ENCODE measurements at regions not wholly inside any gene's neighbourhood (a gene's known extent, or its start where the extent isn't known, plus 50 kb on each side); places are given as distances from the start of the nearest gene placed in this dataset.

- DNase-seq (ENCODE audit: low spot score) (no peak), ATAC-seq (no peak)
- no peaks in the 10 kb centered on the region for H3K27me3 Mint-ChIP-seq (ENCODE audit: low read depth)
- no peaks in the 10 kb centered on the region for H3K36me3 Mint-ChIP-seq
- H3K27ac Mint-ChIP-seq = no peak overlapping the region
- peaks cover 4% of the 10 kb centered on the region; the same call in 1 of the 2 replicates for H3K9me3 Mint-ChIP-seq
- POLR2A ChIA-PET = no interaction called here
- H3K4me1 Mint-ChIP-seq = 0 out of 2 replicates have a peak, but pooled peaks cover 2% of the 10 kb centered on the region
- CTCF ChIA-PET = no interaction called here
- TF ChIP-seq TP53 (CRISPR knock-in tag; IDR thresholded peaks at IDR 0.05) (no peak), ZNF396 (CRISPR knock-in tag; IDR thresholded peaks at IDR 0.05; ENCODE audit: borderline replicate concordance) (no peak), ARID4B (CRISPR knock-in tag; IDR thresholded peaks at IDR 0.05; ENCODE audit: borderline replicate concordance) (no peak), PREB (CRISPR knock-in tag; IDR thresholded peaks at IDR 0.05; ENCODE audit: borderline replicate concordance) (no peak), SOX15 (CRISPR knock-in tag; IDR thresholded peaks at IDR 0.05) (no peak), ZNF671 (CRISPR knock-in tag; IDR thresholded peaks at IDR 0.05) (no peak), IRF2 (CRISPR knock-in tag; IDR thresholded peaks at IDR 0.05; ENCODE audit: borderline replicate concordance, low read depth) (no peak), NR3C1 (CRISPR knock-in tag; conservative IDR thresholded peaks at IDR 0.05; ENCODE audit: low read depth) (no peak), ZNF219 (CRISPR knock-in tag; IDR thresholded peaks at IDR 0.05; ENCODE audit: borderline replicate concordance) (no peak), PRRX2 (CRISPR knock-in tag; IDR thresholded peaks at IDR 0.05) (no peak), FOXP1 (CRISPR knock-in tag; IDR thresholded peaks at IDR 0.05; ENCODE audit: borderline replicate concordance) (no peak), NFATC4 (CRISPR knock-in tag; IDR thresholded peaks at IDR 0.05) (no peak)
- H3K4me3 Mint-ChIP-seq = no peak overlapping the region
Measured at GRCh38 chr18:67367540-67367939, 149.0 kb downstream of the DSEL start.

GRCh38 chr18:67363694-67364093, 152.8 kb downstream of the DSEL start:
- Mint-ChIP-seq H3K27me3 (ENCODE audit: low read depth) (no peaks in the 10 kb centered on the region), H3K36me3 (no peaks in the 10 kb centered on the region), H3K4me1 (0 out of 2 replicates have a peak, but pooled peaks cover 2% of the 10 kb centered on the region), H3K27ac (no peak overlapping the region), H3K4me3 (no peak overlapping the region), H3K9me3 (0 out of 2 replicates have a peak, but pooled peaks cover under 1% of the 10 kb centered on the region)
- ATAC-seq = no peak
- POLR2A ChIA-PET = no interaction called here
- DNase-seq (ENCODE audit: low spot score) = no peak
- CTCF ChIA-PET = no interaction called here
- no peak for TF ChIP-seq CDX4 (CRISPR knock-in tag; IDR thresholded peaks at IDR 0.05; ENCODE audit: borderline replicate concordance)
- TF ChIP-seq ERG (CRISPR knock-in tag; IDR thresholded peaks at IDR 0.05) = no peak
- TF ChIP-seq ZNF232 (CRISPR knock-in tag; IDR thresholded peaks at IDR 0.05) = no peak
- TF ChIP-seq USF1 (CRISPR knock-in tag; IDR thresholded peaks at IDR 0.05) = no peak
- TF ChIP-seq NR3C1 (CRISPR knock-in tag; conservative IDR thresholded peaks at IDR 0.05; ENCODE audit: low read depth) = no peak
- no peak for TF ChIP-seq JUN (CRISPR knock-in tag; IDR thresholded peaks at IDR 0.05)
- TF ChIP-seq MAX (CRISPR knock-in tag; IDR thresholded peaks at IDR 0.05) = no peak
- TF ChIP-seq CREB1 (CRISPR knock-in tag; IDR thresholded peaks at IDR 0.05) = no peak
- no peak for TF ChIP-seq GRHL2 (CRISPR knock-in tag; IDR thresholded peaks at IDR 0.05; ENCODE audit: insufficient replicate concordance, severe bottlenecking)
- TF ChIP-seq JAZF1 (CRISPR knock-in tag; IDR thresholded peaks at IDR 0.05) = no peak
- TF ChIP-seq ZSCAN18 (CRISPR knock-in tag; IDR thresholded peaks at IDR 0.05) = no peak
- no peak for TF ChIP-seq ZBTB43 (CRISPR knock-in tag; IDR thresholded peaks at IDR 0.05)
- TF ChIP-seq USF2 (CRISPR knock-in tag; IDR thresholded peaks at IDR 0.05) = no peak
